ENCODE measurements at regions not wholly inside any gene's neighbourhood (a gene's known extent, or its start where the extent isn't known, plus 50 kb on each side); places are given as distances from the start of the nearest gene placed in this dataset.

- no peaks in the 10 kb centered on the region for H3K9me2 ChIP-seq (ENCODE audit: insufficient read depth)
- CTCF ChIA-PET, result no interaction called here
- ATAC-seq (no peak), DNase-seq (ENCODE audit: low read depth, low spot score) (no peak)
- intact Hi-C loops (cut with micrococcal nuclease), result no loop called here
- RAD21 ChIA-PET (ENCODE audit: low non-redundant PET in 1 of 2, low total read pairs in 2 of 2, uncharacterized antibody in 2 of 2, unreplicated experiment in 2 of 2), result no interaction called here
- no peak overlapping the region for H3K4me2 ChIP-seq (ENCODE audit: low read length)
- no peaks in the 10 kb centered on the region for H3K79me2 ChIP-seq (ENCODE audit: insufficient read depth, low read length)
- H3K4me1 ChIP-seq (ENCODE audit: control insufficient read depth in 1 of 2, insufficient read depth in 2 of 2, low read length in 2 of 2), result peaks cover 0 to 10% of the 10 kb centered on the region in 2 experiments; a peak in 2 of 4 replicates
- POLR2A ChIA-PET, result no interaction called here
- H2AFZ ChIP-seq (ENCODE audit: low read depth, low read length, poor library complexity, severe bottlenecking), result peak overlapping the region; percentile 16
- no peaks in the 10 kb centered on the region for H3K9me3 ChIP-seq (ENCODE audit: control insufficient read depth in 1 of 2, insufficient read depth in 1 of 2, low read depth in 1 of 2, low read length in 2 of 2)
- H3K9ac ChIP-seq (ENCODE audit: low read length), result no peak overlapping the region
- H3K4me3 ChIP-seq (replicated peaks in 1 of 2; ENCODE audit: low read depth in 1 of 2, low read length in 2 of 2), result no peak overlapping the region
- H3K27me3 ChIP-seq (ENCODE audit: insufficient read depth, low read length), result no peaks in the 10 kb centered on the region
- no peak overlapping the region for H3K27ac ChIP-seq (ENCODE audit: low read depth, low read length)
- no peaks in the 10 kb centered on the region for H3K36me3 ChIP-seq (ENCODE audit: control insufficient read depth in 1 of 2, insufficient read depth in 2 of 2, low read length in 2 of 2)
- BruUV-seq (replicated peaks), result no TSS peak
- TF ChIP-seq FOSL1 (IDR thresholded peaks at IDR 0.05; ENCODE audit: low read depth), result 0 out of 2 replicates have a peak, but pooled peaks have one; percentile 17
- TF ChIP-seq ATF3 (IDR thresholded peaks at IDR 0.05), result no peak
- no peak for TF ChIP-seq REST (IDR thresholded peaks at IDR 0.05; ENCODE audit: low read depth)
- TF ChIP-seq ELF1 (IDR thresholded peaks at IDR 0.05; ENCODE audit: borderline replicate concordance, low read depth), result no peak
- TF ChIP-seq TCF7L2 (IDR thresholded peaks at IDR 0.05; ENCODE audit: borderline replicate concordance, extremely low read depth, insufficient read depth, insufficient read length), result no peak
- TF ChIP-seq EGR1 (IDR thresholded peaks at IDR 0.05; ENCODE audit: low read depth), result no peak
- TF ChIP-seq CEBPB (IDR thresholded peaks at IDR 0.05; ENCODE audit: low read depth), result no peak
- no peaks in the 10 kb centered on the region for H4K20me1 ChIP-seq (ENCODE audit: insufficient read depth)
These were observed 358.2 kb upstream of the UBE2E3 start for GRCh38 chr2:180621941-180622918.
